GM18508 (cell line): ENCODE measurements at regions not wholly inside any gene's neighbourhood (a gene's known extent, or its start where the extent isn't known, plus 50 kb on each side); places are given as distances from the start of the nearest gene placed in this dataset.

ENCODE experiments used
- ATAC-seq: cut with Tn5 transposase; IDR thresholded peaks from one replicate; pipeline ENCODE4 v1.9.1; 2021; ENCODE audit warnings: moderate number of reproducible peaks; ENCODE audit not compliant: insufficient read depth, unreplicated experiment

GRCh38 chr5:1672396-1672795, 127.2 kb downstream of the MRPL36 start:
- no peak for ATAC-seq

- ATAC-seq: no peak
Measured at GRCh38 chr5:1671351-1671750, 128.3 kb downstream of the MRPL36 start.

- ATAC-seq: no peak
Measured at GRCh38 chr5:1670351-1670750, 129.3 kb downstream of the MRPL36 start.

GRCh38 chr5:1669276-1670155, 130.1 kb downstream of the MRPL36 start:
- no peak for ATAC-seq

DNA sequence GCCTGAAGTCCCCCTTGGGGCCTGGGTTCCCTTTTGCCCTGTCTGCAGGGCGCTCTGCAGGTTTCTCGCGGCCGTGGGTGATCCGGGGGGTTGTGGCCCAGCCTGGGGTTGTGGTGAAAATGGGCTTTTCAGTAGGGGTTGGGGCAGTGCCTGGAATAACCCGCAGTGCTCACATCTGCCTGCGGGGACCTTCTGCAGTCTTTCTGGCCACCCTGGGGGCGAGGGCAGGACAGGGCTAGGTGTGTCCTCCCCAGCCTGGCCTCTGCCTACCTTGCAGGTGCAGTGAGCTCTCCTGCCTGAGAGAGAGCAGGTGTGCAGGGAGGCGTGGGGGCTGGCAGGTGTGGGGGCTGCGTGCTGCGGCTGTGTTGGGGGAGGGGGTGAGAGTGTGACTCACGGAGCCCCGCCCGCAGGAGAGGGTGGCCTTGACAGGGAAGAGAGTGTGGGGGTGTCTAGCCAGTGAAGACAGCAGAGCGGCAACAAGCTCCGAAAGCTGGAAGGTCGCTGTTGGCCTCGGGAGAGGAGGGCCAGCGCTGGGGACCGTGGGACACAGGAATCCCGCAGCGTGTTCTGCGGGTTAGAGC, 131.4 kb downstream of the MRPL36 start:
- no peak for ATAC-seq

GRCh38 chr5:1667648-1668140, 131.9 kb downstream of the MRPL36 start:
- ATAC-seq: no peak

- no peak for ATAC-seq
Measured at GRCh38 chr5:1666812-1667588, 132.6 kb downstream of the MRPL36 start.

GRCh38 chr5:1666221-1666620, 133.4 kb downstream of the MRPL36 start:
- no peak for ATAC-seq

GRCh38 chr5:1665803-1666202, 133.8 kb downstream of the MRPL36 start:
- ATAC-seq: no peak

GRCh38 chr5:1665231-1665630, 134.4 kb downstream of the MRPL36 start:
- no peak for ATAC-seq

- no peak for ATAC-seq
Measured at GRCh38 chr5:1663186-1663585, 136.5 kb downstream of the MRPL36 start.

DNA sequence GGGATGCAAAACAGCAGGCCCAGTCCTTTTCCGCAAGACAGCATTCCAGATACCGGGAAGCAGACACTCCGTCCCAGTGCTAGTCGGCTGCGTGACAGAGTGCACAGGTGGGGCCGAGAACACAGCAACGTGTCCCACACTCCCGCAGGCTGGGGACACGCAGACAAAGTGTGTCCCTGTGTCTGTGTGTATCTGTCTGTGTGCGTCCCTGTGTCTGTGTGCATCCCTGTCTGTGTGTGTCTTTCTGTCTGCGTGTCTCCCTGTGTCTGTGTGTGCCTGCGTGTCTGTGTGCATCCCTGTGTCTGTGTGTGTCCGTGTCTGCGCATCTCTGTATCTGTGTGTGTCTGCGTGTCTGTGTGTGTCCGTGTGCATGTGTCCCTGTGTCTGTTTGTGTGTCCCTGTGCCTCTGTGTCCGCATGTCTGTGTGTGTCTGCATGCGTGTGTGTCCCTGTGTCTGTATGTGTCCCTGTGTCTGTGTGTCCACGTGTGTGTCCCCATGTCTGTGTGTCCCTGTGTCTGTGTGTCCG, 137.0 kb downstream of the MRPL36 start:
- no peak for ATAC-seq

DNA sequence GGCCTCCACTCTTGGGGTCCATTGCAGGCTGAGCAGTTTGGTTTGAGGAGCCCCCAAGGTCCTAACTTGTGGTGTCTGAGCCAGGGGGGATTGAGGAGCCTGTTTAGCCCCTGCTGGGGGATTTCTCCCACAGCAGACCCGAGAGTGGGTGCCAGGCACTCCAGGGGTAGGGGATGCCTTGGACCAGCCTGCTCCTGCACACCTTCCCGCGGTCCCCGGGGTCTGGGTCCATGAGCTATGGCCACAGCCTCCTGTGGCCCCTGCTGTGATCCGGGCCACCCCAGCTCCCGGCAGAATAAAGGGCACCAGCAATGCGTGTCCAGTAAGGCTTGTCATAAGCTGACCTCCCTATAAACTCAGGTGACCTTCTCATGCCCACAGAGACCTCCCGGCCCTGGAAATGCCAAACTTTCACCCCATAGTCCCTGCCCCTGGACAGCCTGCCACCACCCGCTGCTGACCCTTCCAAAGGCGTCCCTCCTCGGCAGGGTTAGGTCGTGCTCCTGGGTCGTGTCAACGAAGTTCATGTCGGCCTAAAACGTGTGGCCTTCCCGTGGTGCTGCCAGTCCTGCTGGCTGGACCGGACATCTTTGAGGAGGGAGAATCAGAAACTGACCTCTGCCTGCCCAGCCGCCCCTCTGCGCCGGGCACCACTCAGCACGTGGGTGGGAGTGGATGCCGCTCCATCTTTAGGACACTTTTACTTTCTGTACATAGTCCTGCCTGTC, 137.6 kb downstream of the MRPL36 start:
- no peak for ATAC-seq

DNA sequence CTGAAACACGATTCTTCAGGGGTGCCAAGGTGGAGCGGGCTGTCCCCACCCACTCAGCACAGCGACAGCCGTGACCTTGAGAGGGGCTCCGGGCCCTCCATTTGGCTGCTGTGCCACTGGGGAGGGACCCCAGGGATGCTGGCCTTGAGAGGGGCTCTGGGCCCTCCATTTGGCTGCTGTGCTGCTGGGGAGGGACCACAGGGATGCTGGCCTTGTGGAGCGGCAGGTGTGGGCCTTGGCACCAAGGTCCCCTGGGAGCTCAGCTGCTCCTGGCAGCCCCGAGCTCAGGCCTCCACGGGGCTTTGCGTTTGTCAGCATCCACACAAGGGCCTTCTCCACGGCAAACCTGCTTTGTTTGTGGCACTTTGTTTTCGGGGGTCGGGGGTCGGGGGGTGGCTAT, 137.6 kb upstream of the LPCAT1 start:
- ATAC-seq: no peak

DNA sequence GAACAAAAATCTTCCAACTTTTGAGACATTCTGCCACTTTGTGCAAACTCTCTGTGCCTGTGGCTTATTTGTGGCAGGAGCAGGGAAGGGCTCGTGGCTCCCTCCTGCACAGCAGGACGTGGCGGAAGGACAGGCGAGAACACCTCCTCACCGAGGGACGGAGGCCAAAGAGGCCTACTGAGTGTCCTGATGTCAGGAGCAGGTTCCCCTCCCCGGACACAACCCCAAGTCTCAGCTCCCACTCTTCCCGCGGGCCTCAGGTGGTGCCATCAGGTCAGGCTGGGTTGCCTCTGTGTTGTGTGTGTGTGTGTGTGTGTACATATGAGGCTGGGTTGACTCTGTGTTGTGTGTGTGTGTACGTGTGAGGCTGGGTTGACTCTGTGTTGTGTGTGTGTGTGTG, 136.8 kb upstream of the LPCAT1 start:
- no peak for ATAC-seq

GRCh38 chr5:1660001-1660400, 136.2 kb upstream of the LPCAT1 start:
- ATAC-seq: no peak

- no peak for ATAC-seq
Measured at GRCh38 chr5:1659100-1659981, 135.6 kb upstream of the LPCAT1 start.

DNA sequence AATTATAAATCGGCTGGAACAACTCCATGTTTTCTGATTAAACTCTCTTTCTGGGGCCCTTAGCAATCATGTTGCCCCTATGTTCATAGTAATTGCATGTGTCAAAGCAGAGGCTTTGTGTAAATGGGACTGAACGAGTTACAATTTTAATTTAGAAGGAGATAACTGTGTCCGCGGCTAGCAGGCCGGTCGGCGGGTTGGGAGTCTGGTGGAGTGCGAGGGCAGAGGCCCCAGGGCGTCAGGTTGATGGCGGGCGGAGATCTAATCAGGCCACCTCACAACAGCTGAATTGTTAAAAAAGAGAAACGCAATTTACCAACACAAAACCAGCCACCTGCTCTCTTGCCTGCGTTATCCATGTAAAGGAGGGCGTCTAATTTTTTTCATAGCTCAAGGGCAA, 134.9 kb upstream of the LPCAT1 start:
- ATAC-seq: no peak

DNA sequence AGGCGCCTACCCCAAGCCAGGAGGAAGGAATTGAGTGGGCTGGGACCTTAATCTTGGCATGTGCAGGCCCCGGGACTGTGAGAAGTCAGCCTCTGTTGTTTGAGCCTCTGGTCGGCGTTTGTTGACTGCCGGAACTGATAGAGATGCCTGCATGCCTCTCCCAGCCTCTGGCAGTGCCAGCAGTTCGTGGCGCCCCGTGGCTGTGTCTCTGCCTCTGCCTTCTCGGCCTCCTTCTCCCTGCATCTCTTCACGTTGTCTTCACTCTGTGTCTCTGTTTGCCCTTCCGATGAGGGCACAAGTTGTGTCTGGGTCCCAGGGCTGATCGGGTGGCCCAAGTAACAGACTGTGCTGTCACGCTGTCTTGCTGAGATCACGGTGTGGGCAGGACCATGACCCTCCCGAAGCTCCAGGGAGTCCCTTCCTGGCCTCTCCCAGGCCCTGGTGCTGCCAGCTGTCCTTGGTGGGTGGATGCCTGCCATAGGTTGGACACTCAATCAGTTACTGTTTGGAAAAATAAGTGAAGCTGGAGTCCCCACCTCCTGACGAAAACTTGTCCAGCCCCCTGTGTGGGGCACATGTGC, 133.5 kb upstream of the LPCAT1 start:
- ATAC-seq: no peak
